GM21381 (cell line): ENCODE measurements at regions not wholly inside any gene's neighbourhood (a gene's known extent, or its start where the extent isn't known, plus 50 kb on each side); places are given as distances from the start of the nearest gene placed in this dataset.
"Not testable (repeated sequence)": the region's sequence is repeated elsewhere in the genome, so short reads cannot be mapped to it uniquely, and the experiment has no call there.

Source experiments
- ATAC-seq: cut with Tn5 transposase; IDR thresholded peaks from one replicate; pipeline ENCODE4 v1.9.1; 2021; ENCODE audit warnings: mild to moderate bottlenecking, moderate library complexity; ENCODE audit not compliant: unreplicated experiment

DNA sequence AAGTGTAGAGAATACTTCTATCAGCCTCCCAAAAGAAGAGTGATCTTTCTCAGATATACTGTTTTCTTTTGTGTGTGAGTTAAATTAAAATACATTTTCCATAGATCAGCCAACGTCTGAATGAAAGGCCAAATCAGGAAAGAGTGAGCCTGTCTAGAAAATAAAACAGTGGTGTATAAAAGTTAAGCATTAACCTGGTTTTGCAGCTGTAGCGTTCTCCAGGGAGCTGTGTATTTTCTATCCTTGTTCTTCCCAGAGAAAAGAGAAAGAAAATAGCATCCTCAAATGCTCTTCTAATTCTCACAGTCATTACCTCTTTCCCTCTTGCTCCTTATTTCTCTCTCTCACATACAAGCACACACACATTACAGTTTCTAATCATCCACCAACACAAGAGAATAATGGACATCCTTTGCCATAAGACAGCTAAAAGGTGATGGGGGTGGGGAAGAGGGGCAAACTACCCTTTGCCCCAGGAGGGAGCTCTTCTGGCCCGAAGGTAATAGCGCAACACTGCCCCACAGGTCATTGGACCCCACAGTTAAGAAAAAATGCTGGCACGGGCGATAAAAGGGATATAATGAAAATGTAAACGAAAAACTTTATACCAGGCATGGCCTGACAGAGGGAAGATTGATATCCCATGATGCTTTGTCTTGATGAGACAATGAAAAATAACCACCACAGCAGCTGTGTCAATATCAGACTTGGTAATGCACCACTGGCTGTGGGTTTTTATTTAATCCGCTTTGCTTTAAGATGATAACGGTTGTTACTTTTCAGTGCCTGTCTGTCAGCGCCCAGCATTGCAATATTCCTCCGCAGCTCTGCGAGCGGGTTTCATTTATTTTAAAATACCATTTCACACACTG lies 150.3 kb downstream of the NUF2 start:
- ATAC-seq, result no peak

DNA sequence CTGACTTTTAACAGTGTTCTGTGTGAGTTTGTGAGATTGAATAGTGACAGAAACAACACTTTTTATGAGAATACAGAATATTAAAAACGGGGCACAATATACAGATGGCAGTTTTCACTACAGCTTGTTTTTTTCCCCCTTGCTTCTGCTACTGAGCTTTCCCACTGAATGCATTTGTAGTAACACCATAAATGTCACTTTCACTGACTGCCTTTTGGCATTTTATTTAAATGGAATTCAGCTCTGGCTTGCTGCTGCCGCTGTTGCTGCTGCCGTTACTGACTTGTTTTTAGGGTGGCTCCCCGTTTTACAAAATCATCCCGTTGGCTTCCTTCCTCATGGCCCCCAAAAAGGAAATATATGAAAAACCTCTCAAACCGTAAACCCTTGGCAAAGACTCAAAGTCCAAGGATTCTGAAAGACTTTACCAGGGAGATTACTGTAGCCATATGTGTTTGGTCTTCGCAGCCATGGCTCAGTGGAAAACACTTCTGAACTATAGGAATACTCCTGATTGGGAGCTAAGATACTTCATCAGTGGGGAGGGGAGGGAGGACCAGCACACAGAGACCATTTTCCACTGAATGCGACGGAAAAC lies 151.0 kb downstream of the NUF2 start:
- no peak for ATAC-seq

DNA sequence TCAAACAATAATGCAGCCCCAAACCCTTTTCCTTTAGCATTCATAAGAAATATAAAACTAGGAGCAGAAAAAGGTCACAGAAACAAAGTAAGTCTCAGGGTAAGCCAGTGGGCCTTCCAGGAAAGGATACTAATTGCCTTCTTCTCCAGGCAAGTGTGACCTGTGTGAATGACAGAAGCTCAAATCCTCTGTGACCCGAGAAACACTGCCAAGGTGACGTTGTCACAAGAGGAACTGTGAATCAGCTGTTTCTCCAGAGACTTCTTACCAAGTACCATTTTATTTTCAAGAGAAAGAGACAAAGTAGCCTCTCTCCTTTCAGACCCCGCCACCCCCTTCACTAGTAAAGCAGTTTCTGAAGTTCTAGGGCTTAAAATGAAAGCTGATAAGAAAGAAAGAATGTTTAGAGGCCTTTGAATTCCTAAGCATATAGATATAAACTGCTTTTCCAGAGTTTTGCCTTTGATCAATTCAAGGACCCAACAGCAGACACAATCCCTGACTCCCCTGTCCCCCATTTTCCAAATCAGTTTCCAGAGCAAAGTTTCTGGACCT lies 155.6 kb downstream of the NUF2 start:
- ATAC-seq, result no peak

DNA sequence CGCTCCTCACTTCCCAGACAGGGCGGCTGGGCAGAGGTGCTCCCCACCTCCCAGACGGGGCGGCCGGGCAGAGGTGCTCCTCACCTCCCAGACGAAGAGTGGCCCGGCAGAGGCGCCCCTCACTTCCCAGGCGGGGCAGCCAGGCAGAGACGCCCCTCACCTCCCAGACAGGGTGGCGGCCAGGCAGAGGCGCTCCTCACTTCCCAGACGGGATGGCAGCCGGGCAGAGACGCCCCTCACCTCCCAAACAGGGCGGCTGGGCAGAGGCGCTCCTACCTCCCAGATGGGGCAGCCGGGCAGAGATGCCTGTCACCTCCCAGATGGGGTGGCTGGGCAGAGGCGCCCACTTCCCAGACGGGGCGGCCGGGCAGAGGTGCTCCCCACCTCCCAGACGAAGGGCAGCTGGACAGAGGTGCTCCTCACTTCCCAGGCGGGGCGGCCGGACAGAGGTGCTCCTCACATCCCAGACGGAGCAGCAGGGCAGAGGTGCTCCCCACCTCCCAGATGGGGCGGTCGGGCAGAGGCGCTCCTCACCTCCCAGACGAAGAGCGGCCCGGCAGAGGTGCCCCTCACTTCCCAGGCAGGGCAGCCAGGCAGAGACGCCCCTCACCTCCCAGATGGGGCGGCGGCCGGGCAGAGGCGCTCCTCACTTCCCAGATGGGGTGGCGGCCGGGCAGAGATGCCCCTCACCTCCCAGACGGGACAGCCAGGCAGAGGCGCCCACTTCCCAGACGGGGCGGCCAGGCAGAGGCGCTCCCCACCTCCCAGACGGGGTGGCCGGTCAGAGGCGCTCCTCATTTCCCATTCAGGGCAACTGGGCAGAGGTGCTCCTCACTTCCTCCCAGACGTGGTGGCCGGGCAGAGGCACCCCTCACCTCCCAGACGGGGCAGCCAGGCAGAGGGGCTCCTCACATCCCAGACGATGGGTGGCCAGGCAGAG lies 176.9 kb downstream of the NUF2 start:
- not testable (repeated sequence) for ATAC-seq

DNA sequence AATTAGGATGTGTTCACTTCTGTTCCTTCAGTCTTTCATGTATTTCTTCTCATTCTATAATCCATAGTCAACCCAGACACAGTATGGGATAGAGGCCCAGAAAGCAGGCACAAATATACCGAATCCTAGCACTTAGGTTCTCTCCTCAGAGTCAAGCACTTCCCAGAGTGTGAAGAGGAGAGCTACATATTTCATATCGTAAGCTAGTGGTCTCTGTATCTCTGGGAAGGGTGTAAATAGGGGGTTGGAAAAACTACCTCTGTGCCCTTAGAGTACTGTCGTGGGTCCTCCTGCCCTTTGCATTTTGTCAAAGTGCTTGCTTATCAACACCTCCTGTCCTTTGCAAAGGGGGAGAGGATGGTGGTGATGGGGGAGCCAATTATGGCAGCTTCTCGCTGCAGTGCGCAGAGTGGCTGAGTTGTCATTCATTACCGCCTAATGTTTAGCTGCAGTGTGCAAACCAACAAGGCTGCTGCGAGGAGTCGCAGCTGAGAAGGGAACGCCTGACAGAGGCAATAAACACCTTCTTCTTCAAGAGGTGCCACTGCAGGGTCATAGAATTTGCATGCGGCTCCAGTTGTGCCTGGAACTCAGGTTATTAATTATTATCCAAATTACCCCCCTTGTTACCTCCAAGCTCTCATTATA lies 182.7 kb downstream of the NUF2 start:
- no peak for ATAC-seq

GRCh38 chr1:163509114-163509513 lies 187.4 kb downstream of the NUF2 start:
- ATAC-seq, result no peak

DNA sequence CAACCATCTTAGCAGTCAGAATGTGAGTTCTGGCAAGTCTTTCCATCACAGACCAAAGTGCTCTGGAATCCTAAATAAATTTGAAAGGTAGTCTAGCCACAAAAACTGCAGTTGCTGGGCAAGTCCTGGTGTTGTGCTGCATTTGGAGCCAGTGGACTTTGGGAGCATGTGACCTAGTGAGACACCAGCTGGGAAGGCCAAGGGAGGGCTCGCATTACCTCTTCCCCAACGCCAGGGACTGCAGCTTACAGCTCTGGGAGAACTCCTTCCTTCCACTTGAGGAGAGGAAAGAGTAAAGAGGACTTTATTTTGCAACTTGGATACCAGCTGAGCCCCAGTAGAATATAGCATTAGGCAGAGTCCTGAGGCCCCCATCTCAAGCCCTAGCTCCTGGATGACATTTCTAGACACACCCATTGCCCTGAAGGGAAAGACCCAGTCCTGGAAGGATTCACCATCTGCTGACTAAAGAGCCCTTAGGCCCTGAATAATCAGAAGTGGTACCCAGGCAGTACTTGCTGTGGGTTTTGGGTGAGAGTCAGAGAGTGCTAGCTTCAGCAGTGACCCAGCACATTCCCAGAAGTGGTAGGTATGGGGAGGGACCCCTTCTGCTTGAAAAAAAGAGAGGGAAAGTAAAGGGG lies 190.7 kb downstream of the NUF2 start:
- no peak for ATAC-seq

DNA sequence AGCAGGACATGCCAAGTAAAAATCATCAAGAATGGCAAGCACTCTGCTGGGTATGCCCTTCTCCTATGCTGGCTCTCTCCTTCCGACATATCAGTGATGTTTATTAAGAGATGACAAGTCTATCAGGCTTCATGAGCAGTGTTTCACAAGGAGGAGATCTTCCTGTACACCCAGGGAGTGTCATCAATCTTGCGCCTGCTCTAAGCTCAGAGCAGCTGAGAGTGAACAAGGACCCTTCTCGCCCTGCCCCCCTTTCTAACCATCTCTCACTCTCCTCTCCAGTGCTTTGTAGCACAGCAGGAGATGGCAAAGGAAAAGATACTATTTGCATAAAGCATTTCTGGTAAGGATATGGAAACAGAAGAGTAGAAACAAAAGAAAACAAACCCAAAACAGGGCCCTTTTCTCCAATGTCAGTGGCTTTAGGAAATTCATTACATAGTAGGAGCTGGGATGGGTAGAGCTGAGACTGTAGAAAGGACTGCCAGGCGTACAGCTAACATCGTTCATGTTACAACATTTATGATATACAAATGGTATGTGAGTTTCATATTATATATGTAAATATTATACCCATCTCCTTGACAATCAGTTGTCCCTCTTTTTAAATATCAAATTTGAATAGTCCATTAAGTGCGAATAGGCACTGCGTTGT lies 201.7 kb downstream of the NUF2 start:
- no peak for ATAC-seq

- peak; percentile 66 for ATAC-seq
Observed at GRCh38 chr1:163528710-163529348, 207.1 kb downstream of the NUF2 start.

DNA sequence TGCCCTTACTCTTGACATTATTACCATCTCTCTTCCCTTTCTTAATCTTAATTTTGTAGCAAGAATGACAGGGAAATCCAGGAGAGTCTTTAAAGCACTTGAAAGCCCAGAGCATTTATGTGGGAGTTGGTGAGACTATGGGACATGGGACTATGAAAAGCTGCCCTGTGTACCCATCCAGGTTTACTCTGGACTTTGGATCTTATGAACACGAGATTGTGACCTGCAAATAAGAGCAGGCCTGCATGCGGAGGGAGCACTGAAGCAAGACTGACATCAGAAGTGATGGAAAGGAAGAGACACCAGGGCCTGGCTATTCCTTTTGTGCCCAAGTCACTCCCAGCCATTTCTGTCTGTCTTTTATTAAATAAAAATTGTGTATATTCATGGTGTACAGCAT lies 209.6 kb downstream of the NUF2 start:
- no peak for ATAC-seq

DNA sequence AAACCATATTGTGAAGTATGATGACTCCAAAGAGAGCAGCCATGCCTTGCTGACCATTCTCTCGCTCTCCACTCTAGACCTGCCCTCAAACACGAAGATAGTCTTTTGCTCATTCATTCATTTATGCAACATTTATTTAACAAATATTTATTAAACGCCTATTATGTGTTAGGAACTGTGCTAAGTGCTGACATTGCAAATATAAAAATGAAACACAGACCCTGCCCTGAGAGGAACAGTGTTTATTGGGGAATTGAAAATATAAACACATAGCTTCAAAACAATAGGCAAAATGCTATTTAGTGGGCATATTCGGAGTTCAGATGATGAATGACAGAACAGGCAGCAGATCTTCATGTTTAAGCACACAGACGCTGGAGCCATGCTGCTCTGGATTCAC lies 213.6 kb downstream of the NUF2 start:
- no peak for ATAC-seq

- ATAC-seq, result no peak
Observed at GRCh38 chr1:163535807-163536206, 214.1 kb downstream of the NUF2 start.

- no peak for ATAC-seq
Observed at GRCh38 chr1:163537809-163538208, 216.1 kb downstream of the NUF2 start.

- no peak for ATAC-seq
Observed at GRCh38 chr1:163538667-163539066, 216.9 kb downstream of the NUF2 start.

DNA sequence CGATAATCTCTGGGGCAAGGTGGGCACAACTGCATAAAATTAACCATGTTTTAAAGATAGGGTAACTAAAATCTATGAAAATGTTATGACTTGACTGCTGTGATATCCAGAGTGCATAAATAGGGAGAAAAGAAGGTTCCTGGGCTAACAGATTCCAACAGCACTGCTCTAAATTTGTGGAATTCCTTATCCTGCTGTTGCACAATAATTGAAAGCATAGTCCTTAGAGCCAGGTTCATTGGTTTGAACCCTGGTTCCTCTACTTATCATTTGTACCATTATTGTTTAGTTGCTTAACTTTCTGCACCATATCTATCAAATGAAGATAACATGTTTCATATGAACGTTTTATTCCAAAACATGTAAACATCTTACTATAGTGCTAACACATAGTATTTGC lies 219.0 kb downstream of the NUF2 start:
- ATAC-seq, result no peak

DNA sequence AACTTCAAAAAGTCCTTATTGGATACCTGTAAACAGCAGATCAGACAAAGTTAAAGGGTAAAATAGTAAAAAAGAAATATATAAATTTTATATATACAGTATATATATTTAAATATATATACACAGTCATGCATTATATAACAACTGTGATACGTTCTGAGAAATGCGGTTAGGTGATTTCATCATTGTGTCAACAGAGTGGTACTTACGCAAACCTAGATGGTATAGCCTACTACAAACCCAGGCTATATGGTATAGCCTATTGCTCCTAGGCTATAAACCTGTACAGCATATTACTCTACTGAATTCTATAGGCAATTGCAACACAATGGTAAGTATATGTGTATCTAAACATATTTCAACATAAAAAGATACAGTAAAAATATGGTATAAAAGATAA lies 222.7 kb downstream of the NUF2 start:
- ATAC-seq, result no peak

DNA sequence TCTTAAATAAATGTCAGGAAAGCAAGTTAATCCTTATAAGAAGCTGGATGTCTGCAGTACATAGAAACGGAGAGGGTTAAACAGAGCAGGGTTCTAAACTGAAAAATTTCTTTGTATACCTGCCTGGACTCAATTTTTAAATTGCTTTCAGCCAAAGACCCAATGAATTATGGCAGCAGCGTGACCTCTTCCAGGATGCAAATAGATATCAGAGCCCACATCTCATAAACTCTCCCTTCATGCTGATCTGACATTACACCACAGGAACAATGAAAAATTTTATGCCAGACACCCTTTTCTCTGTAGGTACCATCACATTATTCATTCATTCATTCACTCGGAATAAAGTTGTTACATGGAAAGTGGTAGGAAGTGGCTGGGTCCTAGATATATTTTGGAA lies 236.4 kb downstream of the NUF2 start:
- ATAC-seq, result no peak

DNA sequence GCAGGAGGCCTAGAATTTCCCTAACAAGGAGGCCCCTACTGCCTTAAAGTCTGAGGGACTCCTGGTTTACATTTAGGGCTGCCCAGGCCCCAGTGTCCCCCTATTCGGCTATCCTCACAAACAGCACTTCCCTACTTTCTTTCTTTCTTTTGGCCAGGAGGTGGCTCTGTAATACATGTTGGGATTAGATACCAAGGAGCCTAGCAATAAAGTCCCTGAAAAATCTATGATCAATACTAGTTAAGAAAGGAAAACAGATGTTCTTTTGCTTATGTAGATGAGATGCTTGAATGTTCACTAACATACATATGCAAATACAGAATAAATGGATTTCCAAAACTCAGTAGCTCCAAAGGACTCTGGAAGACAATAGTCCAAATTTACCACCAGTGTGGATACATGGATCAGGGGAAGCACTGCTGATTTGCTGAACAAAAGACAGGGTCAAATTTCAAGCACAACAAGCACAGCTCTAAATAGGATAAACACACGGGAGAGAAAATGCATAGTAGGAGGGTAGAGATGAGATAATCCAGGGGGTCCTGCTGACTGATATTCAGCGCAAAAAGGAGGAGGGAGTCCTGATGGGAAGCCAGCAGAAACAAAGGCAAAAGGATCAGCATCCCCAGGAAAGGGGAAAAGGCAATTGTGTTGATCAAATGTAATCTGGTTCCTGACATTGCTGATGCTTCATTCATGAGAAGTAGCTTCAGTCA lies 240.0 kb downstream of the NUF2 start:
- no peak for ATAC-seq

GRCh38 chr1:163562355-163562754 lies 240.6 kb downstream of the NUF2 start:
- ATAC-seq, result no peak
